Right lobe of liver (tissue), 4 donors: ENCODE measurements at regions not wholly inside any gene's neighbourhood (a gene's known extent, or its start where the extent isn't known, plus 50 kb on each side); places are given as distances from the start of the nearest gene placed in this dataset.

Experiments used
- POLR2A ChIP-seq: fragments of 450-650 bp; IDR thresholded peaks from one replicate; pipeline ENCODE4 v1.6.1; 2017; ENCODE audit warnings: antibody characterized with exemption, mild to moderate bottlenecking
- TF ChIP-seq, protein P1 (sequence below), 4 donors: fragments of 200-600 bp in 3 of 4; fragments of 450-650 bp in 1 of 4; IDR thresholded peaks; one replicate each; pipeline versions ENCODE4 v1.5.1 to v1.8.0; 2016 to 2022; ENCODE audit warnings: antibody characterized with exemption in 4 of 4, mild to moderate bottlenecking in 2 of 4
- donor health status: DM: no; HTN: no; CAD: no.
- donor health status: DM: no; HTN: no; CAD: no.
- donor health status: DM: no; HTN: yes; CAD: no.

DNA sequence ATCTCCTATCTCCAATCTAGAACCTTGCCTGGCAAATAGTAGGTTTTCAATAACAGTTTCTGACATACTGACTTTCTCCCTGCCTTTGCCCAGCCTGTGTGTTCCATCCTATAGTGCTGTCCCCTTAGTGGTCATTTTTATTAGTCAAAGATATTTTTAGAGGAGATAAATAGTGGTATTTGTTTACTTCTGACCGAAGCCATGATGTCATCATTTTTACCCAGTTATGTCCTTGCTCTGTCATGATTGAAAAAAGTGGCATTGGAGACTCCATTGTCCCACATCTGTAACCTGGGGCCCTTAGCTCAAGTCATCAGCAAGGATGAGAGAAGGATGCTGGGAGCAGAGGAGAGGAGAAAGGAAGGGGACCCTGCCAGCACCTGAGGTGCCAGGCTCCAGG is 80.6 kb upstream of the ATP2B2 start:
- TF ChIP-seq, protein P1, sequence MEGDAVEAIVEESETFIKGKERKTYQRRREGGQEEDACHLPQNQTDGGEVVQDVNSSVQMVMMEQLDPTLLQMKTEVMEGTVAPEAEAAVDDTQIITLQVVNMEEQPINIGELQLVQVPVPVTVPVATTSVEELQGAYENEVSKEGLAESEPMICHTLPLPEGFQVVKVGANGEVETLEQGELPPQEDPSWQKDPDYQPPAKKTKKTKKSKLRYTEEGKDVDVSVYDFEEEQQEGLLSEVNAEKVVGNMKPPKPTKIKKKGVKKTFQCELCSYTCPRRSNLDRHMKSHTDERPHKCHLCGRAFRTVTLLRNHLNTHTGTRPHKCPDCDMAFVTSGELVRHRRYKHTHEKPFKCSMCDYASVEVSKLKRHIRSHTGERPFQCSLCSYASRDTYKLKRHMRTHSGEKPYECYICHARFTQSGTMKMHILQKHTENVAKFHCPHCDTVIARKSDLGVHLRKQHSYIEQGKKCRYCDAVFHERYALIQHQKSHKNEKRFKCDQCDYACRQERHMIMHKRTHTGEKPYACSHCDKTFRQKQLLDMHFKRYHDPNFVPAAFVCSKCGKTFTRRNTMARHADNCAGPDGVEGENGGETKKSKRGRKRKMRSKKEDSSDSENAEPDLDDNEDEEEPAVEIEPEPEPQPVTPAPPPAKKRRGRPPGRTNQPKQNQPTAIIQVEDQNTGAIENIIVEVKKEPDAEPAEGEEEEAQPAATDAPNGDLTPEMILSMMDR (IDR thresholded peaks at IDR 0.05), result no peak
- TF ChIP-seq POLR2A, result no peak
